GM23338 (cell line): ENCODE measurements at regions not wholly inside any gene's neighbourhood (a gene's known extent, or its start where the extent isn't known, plus 50 kb on each side); places are given as distances from the start of the nearest gene placed in this dataset.
"Not testable (repeated sequence)": the region's sequence is repeated elsewhere in the genome, so short reads cannot be mapped to it uniquely, and the experiment has no call there.

ENCODE experiments used
- EZH2 ChIP-seq: fragments of 200-600 bp; sonication (generic); IDR thresholded peaks from one replicate; pipeline ENCODE4 v1.8.0; 2017; ENCODE audit warnings: antibody characterized with exemption, mild to moderate bottlenecking, low read depth; ENCODE audit not compliant: unreplicated experiment
- EZH2phosphoT487 ChIP-seq: fragments of 200-600 bp; sonication (generic); IDR thresholded peaks from one replicate; pipeline ENCODE4 v1.8.1; 2018; ENCODE audit warnings: antibody characterized with exemption; ENCODE audit not compliant: unreplicated experiment
- JUNB ChIP-seq: IDR thresholded peaks from one replicate; pipeline ENCODE4 v1.6.1; 2016; ENCODE audit warnings: antibody characterized with exemption; ENCODE audit not compliant: unreplicated experiment
- POLR2AphosphoS5 ChIP-seq: IDR thresholded peaks from 2 replicates; pipeline ENCODE4 v1.6.1; 2016; ENCODE audit warnings: antibody characterized with exemption, low read depth
- ZNF114 ChIP-seq: fragments of 250-450 bp; sonication (Bioruptor Pico); IDR thresholded peaks from 2 replicates; pipeline ENCODE4 v1.5.0; 2020; ENCODE audit warnings: mild to moderate bottlenecking, moderate library complexity
- ZNF331 ChIP-seq: fragments of 250-450 bp; sonication (Bioruptor Pico); IDR thresholded peaks from 2 replicates; pipeline ENCODE4 v1.5.0; 2020; ENCODE audit warnings: low read depth, mild to moderate bottlenecking, moderate library complexity
- TF ChIP-seq, protein P1 (sequence below), 2 experiments: fragments of 200-600 bp in 1 of 2; sonication (generic) in 1 of 2; conservative IDR thresholded peaks; 2 replicates each; pipeline versions ENCODE4 v1.5.1 to v1.6.1; 2016 to 2017; ENCODE audit warnings: antibody characterized with exemption in 2 of 2, low read depth in 2 of 2, mild to moderate bottlenecking in 2 of 2, moderate library complexity in 1 of 2
- TF ChIP-seq, protein P2 (sequence below): IDR thresholded peaks from one replicate; pipeline ENCODE4 v1.6.1; 2018; ENCODE audit warnings: antibody characterized with exemption; ENCODE audit not compliant: unreplicated experiment
- TF ChIP-seq, protein P3 (sequence below): IDR thresholded peaks from 2 replicates; pipeline ENCODE4 v1.6.1; 2016; ENCODE audit warnings: antibody characterized with exemption

- TF ChIP-seq, protein P1, sequence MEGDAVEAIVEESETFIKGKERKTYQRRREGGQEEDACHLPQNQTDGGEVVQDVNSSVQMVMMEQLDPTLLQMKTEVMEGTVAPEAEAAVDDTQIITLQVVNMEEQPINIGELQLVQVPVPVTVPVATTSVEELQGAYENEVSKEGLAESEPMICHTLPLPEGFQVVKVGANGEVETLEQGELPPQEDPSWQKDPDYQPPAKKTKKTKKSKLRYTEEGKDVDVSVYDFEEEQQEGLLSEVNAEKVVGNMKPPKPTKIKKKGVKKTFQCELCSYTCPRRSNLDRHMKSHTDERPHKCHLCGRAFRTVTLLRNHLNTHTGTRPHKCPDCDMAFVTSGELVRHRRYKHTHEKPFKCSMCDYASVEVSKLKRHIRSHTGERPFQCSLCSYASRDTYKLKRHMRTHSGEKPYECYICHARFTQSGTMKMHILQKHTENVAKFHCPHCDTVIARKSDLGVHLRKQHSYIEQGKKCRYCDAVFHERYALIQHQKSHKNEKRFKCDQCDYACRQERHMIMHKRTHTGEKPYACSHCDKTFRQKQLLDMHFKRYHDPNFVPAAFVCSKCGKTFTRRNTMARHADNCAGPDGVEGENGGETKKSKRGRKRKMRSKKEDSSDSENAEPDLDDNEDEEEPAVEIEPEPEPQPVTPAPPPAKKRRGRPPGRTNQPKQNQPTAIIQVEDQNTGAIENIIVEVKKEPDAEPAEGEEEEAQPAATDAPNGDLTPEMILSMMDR (conservative IDR thresholded peaks at IDR 0.05; ENCODE audit: low read depth in 2 of 2): not testable (repeated sequence)
- TF ChIP-seq EZH2; EZH2phosphoT487; JUNB; ZNF114 (CRISPR knock-in tag); POLR2AphosphoS5; ZNF331 (CRISPR knock-in tag): not testable (repeated sequence)
- TF ChIP-seq, protein P2, sequence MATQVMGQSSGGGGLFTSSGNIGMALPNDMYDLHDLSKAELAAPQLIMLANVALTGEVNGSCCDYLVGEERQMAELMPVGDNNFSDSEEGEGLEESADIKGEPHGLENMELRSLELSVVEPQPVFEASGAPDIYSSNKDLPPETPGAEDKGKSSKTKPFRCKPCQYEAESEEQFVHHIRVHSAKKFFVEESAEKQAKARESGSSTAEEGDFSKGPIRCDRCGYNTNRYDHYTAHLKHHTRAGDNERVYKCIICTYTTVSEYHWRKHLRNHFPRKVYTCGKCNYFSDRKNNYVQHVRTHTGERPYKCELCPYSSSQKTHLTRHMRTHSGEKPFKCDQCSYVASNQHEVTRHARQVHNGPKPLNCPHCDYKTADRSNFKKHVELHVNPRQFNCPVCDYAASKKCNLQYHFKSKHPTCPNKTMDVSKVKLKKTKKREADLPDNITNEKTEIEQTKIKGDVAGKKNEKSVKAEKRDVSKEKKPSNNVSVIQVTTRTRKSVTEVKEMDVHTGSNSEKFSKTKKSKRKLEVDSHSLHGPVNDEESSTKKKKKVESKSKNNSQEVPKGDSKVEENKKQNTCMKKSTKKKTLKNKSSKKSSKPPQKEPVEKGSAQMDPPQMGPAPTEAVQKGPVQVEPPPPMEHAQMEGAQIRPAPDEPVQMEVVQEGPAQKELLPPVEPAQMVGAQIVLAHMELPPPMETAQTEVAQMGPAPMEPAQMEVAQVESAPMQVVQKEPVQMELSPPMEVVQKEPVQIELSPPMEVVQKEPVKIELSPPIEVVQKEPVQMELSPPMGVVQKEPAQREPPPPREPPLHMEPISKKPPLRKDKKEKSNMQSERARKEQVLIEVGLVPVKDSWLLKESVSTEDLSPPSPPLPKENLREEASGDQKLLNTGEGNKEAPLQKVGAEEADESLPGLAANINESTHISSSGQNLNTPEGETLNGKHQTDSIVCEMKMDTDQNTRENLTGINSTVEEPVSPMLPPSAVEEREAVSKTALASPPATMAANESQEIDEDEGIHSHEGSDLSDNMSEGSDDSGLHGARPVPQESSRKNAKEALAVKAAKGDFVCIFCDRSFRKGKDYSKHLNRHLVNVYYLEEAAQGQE: not testable (repeated sequence)
- TF ChIP-seq, protein P3, sequence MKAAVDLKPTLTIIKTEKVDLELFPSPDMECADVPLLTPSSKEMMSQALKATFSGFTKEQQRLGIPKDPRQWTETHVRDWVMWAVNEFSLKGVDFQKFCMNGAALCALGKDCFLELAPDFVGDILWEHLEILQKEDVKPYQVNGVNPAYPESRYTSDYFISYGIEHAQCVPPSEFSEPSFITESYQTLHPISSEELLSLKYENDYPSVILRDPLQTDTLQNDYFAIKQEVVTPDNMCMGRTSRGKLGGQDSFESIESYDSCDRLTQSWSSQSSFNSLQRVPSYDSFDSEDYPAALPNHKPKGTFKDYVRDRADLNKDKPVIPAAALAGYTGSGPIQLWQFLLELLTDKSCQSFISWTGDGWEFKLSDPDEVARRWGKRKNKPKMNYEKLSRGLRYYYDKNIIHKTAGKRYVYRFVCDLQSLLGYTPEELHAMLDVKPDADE: not testable (repeated sequence)
Observed at GRCh38 chr18:30594911-30595310, 447.6 kb downstream of the DSC3 start.
